ENCODE measurements at regions not wholly inside any gene's neighbourhood (a gene's known extent, or its start where the extent isn't known, plus 50 kb on each side); places are given as distances from the start of the nearest gene placed in this dataset.

DNA sequence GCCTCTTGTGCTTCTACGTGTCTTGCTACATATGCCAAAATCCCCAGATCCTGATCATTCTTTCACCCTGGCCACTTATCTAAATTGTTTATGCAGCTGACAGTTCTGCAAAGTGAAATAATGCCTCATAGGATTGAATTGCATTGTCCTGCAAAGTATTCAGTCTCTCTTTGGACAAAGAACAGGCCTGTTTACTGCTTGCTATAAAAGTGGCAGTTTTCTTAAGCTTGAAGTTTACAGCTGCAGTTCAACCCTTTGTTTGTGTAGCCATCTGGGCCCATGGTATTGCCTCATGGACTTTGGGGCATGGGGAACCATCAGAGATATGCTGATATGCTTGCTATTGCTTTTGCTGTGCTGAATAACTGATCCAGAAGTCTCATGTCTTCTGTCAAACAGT lies 523.2 kb downstream of the OTOL1 start:
- no peak for DNase-seq

DNA sequence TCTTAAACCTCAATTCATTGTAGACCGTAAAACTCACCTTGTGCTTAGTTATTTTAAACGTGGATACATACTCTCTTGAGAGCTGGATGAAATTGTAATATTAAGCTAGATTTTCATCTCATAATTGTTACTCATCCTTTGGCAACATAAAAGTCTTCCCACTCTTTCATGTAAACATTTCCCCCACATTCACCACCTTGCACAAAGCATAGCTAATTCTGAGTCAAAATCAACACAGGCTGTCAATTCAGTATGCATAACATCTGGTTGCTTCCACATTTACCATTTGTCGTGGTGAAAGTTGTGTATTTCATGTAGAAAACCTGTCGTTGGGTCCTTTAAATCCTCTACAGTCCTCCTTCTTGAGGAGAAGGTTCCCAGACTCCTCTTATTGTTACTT lies 524.6 kb downstream of the OTOL1 start:
- no peak for DNase-seq

DNA sequence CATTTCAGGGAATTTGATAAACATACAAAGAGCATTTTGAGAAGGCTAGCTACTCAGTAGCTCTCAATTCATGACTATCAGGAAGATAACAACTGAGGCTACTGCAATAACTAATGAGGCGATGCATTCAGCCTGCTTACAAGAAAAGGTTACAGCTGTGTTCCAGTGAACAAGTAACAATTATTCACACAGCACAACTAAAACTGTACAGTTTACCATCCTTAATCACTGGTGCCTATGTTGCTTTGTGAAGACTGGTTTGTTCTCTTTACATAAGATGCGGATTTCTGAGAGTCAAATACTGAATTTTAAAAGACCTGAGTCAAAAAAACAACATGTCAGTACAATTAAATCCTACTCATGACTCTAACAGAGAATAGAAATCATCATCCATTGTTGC lies 526.3 kb downstream of the OTOL1 start:
- DNase-seq, result no peak

DNA sequence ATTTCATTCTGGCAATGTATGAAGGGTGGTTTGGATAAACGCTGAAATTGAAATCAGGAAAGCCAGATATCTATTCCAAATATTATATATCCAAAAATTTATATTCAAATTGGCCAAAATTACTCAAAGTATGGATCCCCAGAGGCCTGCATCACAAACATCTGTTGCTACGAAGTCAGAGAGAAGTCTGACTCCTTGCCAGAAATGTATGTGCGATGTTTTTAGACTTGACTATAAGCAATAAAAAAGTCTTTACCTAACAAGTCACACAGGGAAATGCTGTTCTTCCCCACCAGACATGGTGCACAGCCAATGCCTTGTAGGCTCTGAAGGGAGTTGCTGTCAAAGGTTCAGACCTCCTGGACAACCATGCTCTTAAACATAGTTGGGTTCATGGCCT lies 533.1 kb downstream of the OTOL1 start:
- no peak for DNase-seq

DNA sequence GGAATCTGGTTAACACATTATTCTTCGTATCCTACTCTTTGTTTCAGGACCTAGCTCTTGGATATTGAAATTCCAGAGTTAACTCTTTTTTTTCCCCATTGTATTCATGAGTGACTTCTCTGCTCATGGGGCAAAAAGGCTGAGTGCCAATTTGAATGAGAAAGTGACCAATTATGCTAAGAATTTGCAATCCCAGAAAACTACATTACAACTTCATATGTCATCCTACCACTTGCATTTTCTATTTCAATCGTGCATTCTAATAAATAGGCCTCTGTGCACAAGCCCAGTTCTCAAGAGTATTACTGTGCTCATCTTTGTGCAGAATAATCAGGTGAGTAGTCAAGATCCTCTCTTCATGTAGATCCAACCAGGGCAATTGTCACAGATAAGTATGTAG lies 537.8 kb downstream of the OTOL1 start:
- DNase-seq, result no peak

DNA sequence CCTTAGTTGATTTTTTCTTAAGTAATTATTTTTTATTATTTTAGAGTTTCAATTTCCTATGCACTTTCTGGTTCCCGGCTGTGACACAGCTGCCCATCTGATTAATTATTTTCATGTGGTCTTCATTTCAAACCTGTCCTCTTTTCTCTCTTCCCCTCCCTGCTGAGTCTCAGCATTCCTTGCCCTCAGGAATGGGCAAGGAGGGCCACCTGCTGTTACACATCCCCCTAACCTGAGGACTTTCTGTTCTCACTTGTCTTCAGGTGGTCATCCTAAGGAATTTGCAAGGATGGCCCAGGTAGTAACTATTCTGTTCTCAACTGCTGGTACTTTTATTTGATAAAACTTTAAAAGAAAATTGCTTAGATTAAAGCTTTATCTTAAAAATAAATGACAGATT lies 545.0 kb downstream of the OTOL1 start:
- no peak for DNase-seq

DNA sequence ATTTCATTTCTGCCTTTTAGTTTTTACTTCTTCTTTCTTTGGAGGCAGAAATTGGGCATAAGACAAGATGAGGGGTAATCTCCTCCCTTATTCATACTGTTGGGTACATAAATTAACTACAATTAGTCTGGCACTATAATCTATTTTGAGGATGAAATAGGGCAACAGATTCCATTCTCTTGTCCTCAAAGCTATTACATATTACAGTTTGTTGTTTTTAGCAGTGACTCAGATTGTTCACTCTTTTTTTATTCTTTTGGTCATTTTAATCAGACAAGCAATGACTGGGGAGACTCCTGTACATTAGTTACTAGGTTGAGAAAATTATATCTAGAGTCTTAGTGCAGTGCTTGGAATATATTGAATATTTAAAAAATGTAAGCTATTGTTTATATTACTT lies 556.0 kb downstream of the OTOL1 start:
- DNase-seq, result no peak

DNA sequence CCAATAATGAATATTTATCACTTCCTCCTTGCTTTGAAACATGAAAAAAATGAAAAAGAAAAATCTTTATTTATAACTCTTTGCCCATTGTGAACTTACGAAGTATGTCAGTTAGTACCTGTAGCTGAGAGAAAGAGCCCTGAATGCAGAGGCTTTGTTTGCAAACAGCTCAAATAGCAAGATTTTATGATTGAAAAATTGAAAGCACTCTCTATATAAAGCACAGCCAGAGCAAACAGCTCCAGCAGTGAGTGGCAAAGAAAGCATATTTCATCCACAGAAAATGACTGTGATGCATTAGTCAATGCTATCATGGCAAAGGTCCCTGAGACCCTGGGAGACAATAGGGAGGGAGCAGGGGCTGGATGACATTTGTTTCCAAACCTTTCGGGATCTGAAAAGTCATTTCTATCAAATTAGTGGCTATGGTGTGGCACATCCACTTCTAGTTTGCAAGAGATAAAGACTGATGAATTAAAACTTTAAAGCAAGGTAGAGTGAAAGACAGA lies 576.1 kb downstream of the OTOL1 start:
- DNase-seq, result no peak

DNA sequence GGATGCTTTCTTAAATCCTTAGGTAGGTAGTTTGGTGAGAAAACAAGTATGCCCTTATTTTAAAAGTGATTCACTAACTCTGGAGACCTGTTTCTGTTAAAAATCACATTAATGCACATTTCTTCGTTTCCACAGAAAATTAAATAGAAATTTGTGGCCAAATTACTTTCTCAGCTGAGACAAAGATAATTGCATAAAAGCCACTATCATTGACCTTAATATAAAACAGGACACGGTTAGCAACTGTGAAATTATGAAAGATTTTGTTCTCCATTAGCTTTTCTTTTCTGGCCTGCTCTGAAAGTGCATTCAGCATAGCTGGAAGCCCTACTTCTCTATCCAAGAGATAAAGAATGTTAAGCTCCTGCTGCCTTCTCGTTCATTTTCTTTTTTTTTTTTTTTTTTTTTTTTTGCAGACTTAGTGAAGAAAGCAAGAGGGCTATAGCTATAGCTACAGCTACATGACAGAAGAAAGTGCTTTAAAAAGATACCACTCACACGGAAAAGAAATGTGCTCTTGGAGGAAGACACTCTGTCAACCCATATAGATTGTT lies 576.9 kb downstream of the OTOL1 start:
- no peak for DNase-seq

DNA sequence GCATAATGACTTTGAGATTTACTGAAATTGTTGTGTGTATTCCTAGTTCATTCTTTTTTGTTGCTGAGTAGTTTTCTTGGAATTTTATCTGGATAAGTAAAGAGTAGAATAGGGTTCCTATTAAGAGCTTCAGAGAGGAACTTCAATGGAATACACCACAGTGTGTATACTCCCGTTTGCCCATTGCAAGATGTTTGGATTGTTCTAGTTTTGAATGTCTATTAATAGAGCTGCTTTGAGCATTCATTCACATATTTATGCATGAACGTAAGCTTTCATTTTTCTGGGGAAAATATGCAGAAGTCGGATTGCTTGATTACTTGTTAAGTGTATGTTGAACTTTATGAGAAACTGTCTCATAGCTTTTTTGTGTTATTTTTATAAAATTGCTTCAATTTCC lies 580.5 kb downstream of the OTOL1 start:
- DNase-seq, result no peak

DNA sequence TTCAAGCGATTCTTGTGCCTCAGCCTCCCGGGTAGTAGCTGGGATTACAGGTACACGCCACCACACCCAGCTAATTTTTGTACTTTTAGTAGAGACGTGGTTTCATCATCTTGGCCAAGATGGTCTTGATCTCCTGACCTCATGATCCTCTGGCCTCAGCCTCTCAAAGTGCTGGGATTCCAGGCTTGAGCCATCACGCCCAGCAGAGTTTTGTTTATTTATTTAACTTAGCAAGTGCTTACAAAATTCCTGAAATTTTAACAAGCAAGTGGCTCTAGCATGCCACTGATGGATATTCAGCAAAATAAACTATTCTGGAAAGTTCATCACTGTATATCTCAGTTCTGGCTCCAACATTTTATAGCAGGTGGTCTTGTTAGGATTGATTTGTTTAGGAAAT lies 585.9 kb downstream of the OTOL1 start:
- DNase-seq, result no peak

DNA sequence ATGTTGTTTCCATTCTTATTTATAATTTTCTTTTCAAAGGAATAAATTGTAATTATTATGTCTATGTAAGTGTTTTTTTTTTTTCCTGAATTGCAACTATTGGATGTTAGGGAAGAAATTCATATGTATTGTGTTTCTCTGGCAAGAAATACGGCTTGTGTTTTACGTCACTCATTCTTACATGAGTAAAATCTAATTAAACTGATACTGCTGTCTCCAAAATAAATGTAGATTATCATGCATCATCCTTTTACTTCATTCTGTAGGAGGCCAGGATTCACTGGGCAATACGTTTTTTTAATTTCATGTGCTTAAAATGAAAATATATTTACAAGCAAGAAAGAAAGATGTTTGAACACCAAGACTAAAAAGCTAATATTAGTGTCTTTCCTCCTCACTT lies 590.8 kb downstream of the OTOL1 start:
- DNase-seq, result no peak

DNA sequence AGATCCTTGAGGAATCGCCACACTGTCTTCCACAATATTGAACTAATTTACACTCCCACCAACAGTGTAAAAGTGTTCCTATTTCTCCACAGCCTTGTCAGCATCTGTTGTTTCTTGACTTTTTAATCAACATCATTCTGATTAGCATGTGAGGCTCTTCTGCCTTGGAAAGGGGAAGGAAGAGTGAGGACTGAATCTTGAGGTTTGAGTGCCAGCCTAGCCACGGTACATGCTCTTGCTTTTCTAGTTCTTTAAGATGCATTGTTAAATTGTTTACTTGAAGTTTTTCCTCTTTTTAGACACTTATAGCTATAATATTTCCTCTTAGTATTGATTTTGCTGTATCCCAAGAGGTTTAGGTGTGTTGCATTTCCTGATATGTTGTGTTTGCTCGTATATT lies 596.1 kb downstream of the OTOL1 start:
- DNase-seq, result no peak

DNA sequence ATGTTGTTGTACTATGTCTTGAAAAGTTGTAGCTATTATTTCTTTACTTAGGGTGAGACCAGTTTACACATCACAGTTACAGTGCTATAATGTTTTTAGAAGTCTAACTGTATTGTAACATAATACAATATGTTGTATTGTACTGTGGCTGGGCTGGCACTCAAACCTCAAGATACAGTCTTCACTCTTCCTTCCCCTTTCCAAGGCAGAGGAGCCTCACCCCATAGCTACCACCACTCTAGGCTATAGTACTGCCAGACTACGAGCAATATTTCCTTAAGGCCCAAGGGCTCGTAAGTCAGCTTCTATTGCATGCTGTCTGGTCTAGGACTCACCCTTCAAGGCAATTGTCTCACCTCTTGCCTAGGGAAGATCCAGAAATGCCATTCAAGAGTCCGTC lies 597.7 kb downstream of the OTOL1 start:
- DNase-seq, result no peak

DNA sequence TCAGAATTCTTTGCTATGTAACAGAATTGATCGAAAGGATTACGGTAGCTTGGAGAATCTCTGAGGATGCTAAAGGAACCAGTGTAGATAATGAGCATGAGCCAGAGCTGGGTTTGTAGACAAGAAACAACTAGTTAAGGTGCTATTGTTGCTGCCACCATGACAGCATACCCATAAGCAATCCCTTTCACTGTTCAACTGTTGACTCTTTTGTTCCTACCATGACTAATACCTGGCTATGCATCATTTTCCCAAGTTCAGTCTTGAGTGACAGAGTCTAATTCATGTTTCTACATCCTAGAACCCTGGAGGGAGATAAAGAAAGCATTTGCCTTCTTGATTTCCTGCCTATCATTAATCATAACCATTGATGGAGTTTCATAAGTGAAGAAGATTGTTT lies 600.3 kb downstream of the OTOL1 start:
- DNase-seq, result no peak

DNA sequence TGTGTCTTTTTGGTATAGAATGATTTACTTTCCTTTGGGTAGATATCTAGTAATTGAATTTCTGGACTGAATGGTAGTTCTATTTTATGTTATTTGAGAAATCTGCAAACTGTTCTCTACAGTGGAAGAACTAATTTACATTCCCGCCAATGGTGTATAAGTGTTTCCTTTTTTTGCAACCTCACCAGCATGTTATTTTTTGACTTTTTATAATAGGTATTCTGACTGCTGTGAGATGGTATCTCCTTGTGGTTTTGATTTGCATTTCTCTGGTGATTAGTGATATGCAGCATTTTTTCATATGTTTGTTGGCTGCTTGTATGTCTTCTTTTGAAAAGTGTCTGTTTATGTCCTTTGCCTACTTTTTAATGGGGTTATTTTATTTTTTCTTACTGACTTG lies 607.2 kb downstream of the OTOL1 start:
- no peak for DNase-seq

DNA sequence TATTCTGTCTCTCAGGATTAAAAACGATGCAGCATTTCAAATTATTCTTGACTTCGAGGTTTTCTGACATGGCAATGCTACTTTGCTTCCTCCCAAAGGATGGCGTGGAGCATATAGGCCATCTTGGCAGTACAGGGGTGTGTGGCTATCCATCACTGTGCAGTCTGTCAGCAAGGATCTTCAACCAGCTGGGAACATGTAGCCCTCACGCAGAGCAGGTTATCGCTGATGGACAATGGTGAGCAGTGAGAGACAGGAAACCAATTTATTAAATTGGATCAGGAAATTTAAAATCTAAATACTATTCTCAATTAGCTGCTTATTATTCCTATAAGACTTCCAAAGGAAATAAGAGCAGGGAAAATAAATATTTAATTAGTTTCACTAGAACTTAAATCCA lies 615.3 kb downstream of the OTOL1 start:
- DNase-seq, result no peak

DNA sequence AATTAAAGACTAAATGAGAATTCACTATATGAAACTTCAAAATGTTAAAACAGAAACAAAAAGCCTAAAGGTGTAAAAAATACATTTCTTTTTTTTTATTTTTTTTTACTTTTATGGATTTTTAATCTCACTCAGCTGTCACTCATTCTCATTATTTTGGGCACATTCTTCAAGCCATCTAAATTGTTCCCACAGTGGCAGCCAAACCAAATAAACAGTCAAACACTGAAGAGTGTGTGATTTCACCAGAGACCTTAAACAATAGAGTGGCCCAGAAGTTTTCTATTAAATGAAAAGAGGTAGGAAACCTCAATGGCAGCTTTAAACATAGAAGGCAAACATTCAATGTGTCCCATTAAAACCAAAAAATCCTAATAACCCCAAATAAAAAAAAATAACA lies 616.1 kb downstream of the OTOL1 start:
- DNase-seq, result no peak

DNA sequence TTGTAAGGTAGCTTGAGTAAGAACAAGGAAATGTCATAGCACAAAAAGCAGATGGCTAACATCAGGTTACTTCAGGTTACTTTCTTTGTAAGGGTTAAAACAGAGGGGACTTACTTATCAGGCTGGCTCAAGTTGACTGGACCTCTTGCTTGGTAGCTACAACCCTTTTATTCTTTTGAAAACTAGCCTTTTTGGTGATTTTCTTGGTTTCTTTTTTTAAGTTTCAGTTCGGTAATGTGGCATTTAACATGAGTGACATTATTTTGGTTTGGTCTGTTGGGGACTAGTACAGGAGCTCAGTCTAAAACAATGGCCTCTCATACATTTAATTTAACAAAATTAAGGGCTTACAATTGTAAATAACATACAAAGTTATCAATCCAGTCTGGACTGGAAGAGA lies 621.4 kb downstream of the OTOL1 start:
- no peak for DNase-seq

DNA sequence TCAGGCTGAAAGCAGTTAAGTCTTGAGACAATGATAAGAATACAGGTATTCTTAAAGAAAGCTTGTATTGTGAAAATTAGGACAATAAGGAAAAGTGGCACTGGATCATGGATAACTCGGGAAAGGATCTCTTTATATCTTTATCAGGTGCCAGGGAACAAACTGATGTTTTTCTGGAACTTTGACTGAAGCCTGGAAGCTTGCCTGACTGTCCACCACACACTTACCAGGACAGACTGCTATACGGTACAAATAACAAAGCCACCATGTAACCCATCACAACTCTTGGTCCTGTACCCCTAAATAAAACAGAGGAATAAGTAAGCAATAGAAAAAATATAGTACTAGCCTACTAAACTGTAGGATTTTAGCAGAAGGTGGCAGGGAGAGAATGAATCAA lies 623.0 kb downstream of the OTOL1 start:
- DNase-seq, result no peak

DNA sequence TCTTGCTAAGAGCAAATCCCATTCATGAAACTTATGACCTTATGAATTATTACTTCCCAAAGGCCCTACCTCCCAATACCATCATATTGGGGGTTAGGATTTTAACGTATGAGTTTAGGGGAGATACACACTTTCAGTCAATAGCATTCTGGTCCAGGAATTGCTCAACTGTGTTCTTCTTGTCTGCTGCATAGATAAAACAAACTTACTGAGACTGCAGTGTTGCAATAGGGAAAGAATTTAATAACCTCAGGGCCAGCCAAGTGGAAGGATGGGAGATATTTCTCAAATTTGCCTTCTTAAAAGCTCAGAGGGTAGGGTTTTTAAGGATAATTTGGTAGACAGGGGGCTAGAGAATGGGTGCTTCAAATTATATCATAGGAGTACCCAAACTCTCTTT lies 625.8 kb downstream of the OTOL1 start:
- no peak for DNase-seq

DNA sequence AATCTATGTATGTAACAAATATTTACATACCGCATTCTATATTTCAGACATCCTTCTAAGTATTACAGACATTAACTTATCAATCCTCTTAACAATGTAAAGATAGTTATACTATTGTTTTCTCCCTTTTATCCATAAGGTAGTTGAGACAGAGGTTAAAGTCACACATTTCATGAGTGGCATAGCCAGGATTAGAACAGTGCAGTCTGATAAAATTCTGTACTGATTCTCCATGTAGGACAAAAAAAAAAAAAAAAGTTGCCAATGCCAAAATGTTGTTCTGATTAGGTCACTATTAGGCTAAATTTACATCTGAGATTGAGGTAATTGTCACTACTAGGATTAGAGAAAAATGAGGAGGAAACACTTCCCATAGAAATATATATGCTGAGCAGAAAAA lies 629.2 kb downstream of the OTOL1 start:
- no peak for DNase-seq

DNA sequence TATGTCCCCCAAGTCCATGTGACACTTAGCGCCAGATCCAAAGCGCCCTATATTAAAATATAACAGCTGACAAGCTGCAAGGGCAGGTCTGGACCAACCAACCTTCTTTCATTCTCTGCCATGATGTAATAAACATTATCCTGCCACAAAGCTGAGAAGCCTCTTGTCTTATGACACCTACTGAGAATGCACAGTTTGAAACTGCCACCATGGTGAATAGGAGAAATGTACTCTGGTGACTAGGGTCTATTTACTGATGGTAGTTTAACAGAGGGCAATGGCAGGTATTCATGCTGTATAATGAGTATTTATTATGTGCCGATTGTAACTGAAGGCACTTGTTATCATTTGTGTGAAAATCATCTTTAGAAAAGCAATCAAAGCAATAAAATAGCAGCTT lies 634.0 kb downstream of the OTOL1 start:
- DNase-seq, result no peak

DNA sequence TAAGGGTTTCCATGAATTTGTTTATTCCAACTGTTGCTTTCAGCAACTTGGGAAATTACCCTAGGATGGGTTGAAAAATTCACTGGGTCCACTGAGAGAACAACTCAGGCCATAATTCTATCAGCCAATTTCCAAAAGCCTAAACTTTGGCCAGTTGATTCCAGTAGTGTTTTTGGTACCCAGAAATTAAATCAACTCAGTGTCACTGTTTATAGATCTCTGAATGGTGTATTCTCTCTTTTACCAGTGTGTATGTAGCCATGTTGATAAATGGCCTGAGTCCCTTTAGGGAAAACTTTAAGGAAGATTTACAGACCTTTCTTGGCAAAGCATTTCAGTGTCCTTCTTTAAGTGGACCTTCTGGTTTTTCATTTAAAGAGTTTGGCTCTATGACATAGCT lies 636.4 kb downstream of the OTOL1 start:
- DNase-seq, result no peak

DNA sequence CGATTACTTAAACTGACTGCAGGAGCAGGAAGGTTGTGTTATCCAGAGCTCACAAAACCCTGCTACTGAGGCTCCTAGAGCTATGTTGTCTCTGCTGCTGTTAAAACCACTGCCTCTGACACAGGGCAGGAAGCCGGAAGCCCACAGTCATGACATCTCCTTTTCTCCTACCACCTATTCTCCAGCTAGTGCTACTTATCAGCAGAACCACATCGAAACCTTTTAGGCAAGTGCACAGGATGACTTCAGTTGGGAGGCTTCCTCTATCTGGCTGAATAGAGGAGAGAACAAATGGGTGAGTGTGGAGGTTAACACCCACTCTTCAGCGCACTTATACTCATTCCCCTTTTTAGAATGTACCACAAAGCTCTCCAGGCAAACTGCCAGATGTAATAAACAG lies 638.0 kb downstream of the OTOL1 start:
- DNase-seq, result no peak

DNA sequence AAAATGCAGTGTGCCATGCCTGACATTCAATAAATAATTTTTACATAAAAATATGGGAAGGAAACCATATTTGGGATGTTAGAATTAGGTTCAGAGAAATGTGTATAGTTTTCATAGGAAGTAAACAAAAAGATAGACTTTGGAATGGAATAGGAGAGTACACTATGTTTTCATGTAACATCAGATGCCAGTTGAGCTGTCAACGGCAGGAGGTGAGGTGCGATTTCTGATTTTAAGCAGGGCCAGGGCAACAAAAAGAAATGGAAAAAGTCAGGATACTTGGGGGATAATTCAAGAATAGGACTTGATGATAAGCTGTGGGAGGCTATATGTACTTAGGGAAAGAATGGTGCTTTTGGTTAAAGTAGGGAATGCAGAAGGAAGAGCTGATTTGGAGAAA lies 639.5 kb downstream of the OTOL1 start:
- DNase-seq, result no peak

Data from dermis blood vessel endothelial cell (primary cell).